Endothelial cell (in vitro differentiated cells): ENCODE measurements at regions not wholly inside any gene's neighbourhood (a gene's known extent, or its start where the extent isn't known, plus 50 kb on each side); places are given as distances from the start of the nearest gene placed in this dataset.

Experiments used
- DNase-seq: peaks from one replicate; pipeline ENCODE4 v3.0.0; 2021; ENCODE audit warnings: low spot score
- H3K27ac Mint-ChIP-seq: one replicate; pipeline ENCODE4 v1.8.0; 2021; ENCODE audit warnings: mixed read lengths, inconsistent platforms; ENCODE audit not compliant: unreplicated experiment
- H3K27me3 Mint-ChIP-seq: one replicate; pipeline ENCODE4 v1.8.0; 2021; ENCODE audit warnings: mild to moderate bottlenecking, moderate library complexity, mixed read lengths, inconsistent platforms; ENCODE audit not compliant: unreplicated experiment
- H3K36me3 Mint-ChIP-seq: one replicate; pipeline ENCODE4 v1.8.0; 2021; ENCODE audit warnings: mild to moderate bottlenecking, low read depth, mixed read lengths, inconsistent platforms; ENCODE audit not compliant: unreplicated experiment
- H3K4me1 Mint-ChIP-seq: one replicate; pipeline ENCODE4 v1.8.0; 2021; ENCODE audit warnings: mild to moderate bottlenecking, mixed read lengths, inconsistent platforms; ENCODE audit not compliant: unreplicated experiment
- H3K4me3 Mint-ChIP-seq: one replicate; pipeline ENCODE4 v1.8.0; 2021; ENCODE audit warnings: mild to moderate bottlenecking, mixed read lengths, inconsistent platforms; ENCODE audit not compliant: unreplicated experiment
- H3K9me3 Mint-ChIP-seq: one replicate; pipeline ENCODE4 v1.8.0; 2021; ENCODE audit warnings: mixed read lengths, inconsistent platforms; ENCODE audit not compliant: unreplicated experiment
- TF ChIP-seq, protein P1 (sequence below): fragments of 200-600 bp; sonication (generic); IDR thresholded peaks from one replicate; pipeline ENCODE4 v1.5.0; 2021; ENCODE audit warnings: antibody characterized with exemption; ENCODE audit not compliant: unreplicated experiment

DNA sequence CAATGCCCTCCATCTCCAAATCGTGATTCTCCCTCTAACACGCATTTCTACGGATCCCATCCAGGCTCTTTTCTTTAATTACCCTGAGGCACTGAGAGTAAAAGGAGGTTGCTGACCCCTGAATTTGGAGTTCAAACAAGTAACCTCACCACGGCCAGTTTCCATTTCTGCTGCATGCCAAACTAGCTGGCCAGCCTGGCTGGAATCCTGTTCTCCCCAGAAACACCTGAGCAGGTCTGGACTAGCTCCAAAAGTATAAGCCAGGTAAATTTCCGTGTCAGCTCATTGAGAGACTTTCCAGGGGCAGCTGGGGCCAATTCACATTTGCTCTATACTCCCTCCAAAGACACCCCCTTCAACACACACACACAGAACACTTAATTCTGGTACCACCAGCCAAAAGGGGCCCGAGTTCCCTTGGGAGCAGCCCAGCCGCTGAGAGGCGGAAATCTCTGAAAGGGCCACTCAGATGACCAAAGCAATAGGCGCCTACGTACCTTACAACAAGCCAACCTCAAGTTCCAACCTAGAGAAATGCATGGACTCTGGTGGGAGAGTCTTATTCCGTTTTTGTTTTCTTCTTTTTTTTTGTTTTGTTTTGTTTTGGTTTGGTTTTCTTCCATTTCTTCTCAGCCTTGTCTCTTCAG, 131.4 kb downstream of the NDUFA12 start:
- no peaks in the 10 kb centered on the region for H3K9me3 Mint-ChIP-seq
- no peak overlapping the region for H3K27ac Mint-ChIP-seq
- DNase-seq = no peak
- peaks cover 21% of the 10 kb centered on the region for H3K4me1 Mint-ChIP-seq
- peaks cover 8% of the 10 kb centered on the region for H3K27me3 Mint-ChIP-seq
- H3K36me3 Mint-ChIP-seq = peaks cover 7% of the 10 kb centered on the region
- TF ChIP-seq, protein P1, sequence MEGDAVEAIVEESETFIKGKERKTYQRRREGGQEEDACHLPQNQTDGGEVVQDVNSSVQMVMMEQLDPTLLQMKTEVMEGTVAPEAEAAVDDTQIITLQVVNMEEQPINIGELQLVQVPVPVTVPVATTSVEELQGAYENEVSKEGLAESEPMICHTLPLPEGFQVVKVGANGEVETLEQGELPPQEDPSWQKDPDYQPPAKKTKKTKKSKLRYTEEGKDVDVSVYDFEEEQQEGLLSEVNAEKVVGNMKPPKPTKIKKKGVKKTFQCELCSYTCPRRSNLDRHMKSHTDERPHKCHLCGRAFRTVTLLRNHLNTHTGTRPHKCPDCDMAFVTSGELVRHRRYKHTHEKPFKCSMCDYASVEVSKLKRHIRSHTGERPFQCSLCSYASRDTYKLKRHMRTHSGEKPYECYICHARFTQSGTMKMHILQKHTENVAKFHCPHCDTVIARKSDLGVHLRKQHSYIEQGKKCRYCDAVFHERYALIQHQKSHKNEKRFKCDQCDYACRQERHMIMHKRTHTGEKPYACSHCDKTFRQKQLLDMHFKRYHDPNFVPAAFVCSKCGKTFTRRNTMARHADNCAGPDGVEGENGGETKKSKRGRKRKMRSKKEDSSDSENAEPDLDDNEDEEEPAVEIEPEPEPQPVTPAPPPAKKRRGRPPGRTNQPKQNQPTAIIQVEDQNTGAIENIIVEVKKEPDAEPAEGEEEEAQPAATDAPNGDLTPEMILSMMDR = no peak
- peak overlapping the region; percentile 90 for H3K4me3 Mint-ChIP-seq

DNA sequence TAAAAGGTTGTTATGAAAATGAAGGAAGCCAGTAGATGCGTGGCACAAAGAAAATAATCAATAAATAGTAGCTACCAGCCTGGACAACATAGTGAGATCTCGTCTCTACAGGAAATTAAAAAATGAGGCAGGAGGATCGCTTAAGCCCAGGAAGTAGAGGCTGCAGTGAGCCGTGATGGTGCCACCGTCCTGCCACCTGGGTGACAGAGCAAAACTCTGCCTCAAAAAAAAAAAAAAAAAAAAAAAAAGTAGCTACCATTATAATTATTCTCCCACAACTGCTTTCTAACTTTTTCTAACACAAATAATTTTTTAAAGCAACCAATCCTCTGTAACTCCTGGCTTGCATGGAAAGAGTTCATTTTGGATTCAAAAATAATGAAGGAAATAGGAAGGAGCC, 133.0 kb downstream of the NDUFA12 start:
- TF ChIP-seq, protein P1 = no peak
- Mint-ChIP-seq H3K4me1 (peaks cover 20% of the 10 kb centered on the region), H3K27ac (no peak overlapping the region), H3K4me3 (no peak overlapping the region), H3K9me3 (no peaks in the 10 kb centered on the region), H3K27me3 (peaks cover 8% of the 10 kb centered on the region), H3K36me3 (peaks cover 7% of the 10 kb centered on the region)
- no peak for DNase-seq

DNA sequence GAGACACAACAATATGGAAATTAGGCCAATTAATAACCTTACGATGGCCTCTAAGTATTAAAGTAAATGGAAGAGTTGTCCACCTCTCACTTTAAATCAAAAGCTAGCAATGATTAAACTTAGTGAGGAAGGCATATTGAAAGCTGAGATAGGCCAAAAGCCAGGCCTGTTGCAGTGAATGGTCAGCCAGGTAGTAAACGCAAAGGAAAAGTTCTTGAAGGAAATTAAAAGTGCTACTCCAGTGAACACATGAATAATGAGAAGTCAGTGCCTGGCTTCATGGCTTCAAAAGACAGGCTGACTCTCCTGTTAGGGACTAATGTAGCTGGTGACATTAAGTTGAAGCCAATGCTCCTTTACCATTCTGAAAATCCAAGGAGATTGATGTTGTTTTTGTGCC, 135.3 kb downstream of the NDUFA12 start:
- no peak for DNase-seq
- H3K27me3 Mint-ChIP-seq = no peaks in the 10 kb centered on the region
- peaks cover 9% of the 10 kb centered on the region for H3K4me1 Mint-ChIP-seq
- TF ChIP-seq, protein P1 = no peak
- H3K9me3 Mint-ChIP-seq = no peaks in the 10 kb centered on the region
- peaks cover 7% of the 10 kb centered on the region for H3K36me3 Mint-ChIP-seq
- H3K27ac Mint-ChIP-seq = no peak overlapping the region
- no peak overlapping the region for H3K4me3 Mint-ChIP-seq

DNA sequence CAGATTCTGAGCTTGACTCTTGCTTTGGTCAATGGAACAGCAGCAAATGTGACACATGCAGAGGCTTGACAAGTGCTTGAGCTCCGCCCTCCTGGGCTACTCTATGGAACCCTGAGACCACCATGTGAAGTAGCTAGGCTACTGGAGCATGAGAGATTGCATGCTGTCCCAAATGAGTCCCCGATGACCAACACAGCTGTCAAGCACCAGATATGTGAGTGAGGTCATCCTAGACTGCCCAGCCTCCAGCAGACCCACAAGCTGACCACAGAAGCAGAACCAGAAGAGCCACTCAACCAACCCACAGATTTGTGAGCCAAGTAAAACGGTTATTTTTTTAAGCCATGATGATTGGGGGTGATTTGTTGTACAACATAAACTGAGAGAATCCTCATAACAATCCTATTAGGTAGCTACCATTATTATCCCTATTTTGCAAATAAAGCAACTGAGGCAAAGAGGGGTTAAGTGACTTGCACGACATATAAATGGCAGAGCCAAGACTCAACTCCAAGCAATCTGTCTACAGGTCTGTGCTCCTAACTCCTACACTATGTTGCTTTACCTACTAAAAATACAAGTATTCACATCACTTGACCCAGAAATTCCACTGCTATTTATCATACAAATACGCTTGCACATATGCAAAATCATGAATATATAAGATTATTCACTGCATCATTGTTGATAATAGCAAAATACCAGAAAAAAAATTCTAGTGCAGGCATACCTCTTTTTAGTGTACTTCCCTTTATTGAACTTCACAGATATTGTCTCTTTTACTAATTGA, 136.2 kb downstream of the NDUFA12 start:
- TF ChIP-seq, protein P1 = no peak
- no peak for DNase-seq
- peaks cover 4% of the 10 kb centered on the region for H3K4me1 Mint-ChIP-seq
- no peaks in the 10 kb centered on the region for H3K9me3 Mint-ChIP-seq
- H3K4me3 Mint-ChIP-seq = no peak overlapping the region
- H3K27ac Mint-ChIP-seq = no peak overlapping the region
- H3K36me3 Mint-ChIP-seq = peaks cover 3% of the 10 kb centered on the region
- no peaks in the 10 kb centered on the region for H3K27me3 Mint-ChIP-seq

DNA sequence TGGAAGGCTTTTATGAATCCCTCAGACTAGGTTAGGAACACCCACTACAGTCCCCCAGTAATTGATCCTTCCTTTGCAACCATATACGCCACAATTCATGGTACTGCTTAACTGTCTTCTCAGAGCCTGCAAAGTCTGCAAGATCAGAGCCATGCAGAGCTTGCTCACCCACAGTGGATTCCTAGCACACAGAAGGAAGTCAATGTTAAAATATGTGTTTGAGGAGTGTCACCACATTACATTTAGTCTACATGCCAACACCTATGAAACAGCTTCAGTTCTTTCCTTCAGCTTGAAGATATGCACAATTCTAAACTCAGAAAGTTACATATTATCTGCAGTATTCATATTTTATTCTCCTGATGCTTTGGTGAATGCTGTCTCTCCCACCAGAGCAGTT, 138.5 kb downstream of the NDUFA12 start:
- Mint-ChIP-seq H3K4me1 (no peaks in the 10 kb centered on the region), H3K4me3 (no peak overlapping the region), H3K27ac (no peak overlapping the region), H3K9me3 (no peaks in the 10 kb centered on the region), H3K27me3 (no peaks in the 10 kb centered on the region), H3K36me3 (no peaks in the 10 kb centered on the region)
- no peak for DNase-seq
- TF ChIP-seq, protein P1 = no peak
